MM.1S (cell line): ENCODE measurements at regions not wholly inside any gene's neighbourhood (a gene's known extent, or its start where the extent isn't known, plus 50 kb on each side); places are given as distances from the start of the nearest gene placed in this dataset.

ENCODE experiments used
- CTCF ChIP-seq: fragments of 300-600 bp; sonication (generic); IDR thresholded peaks from 2 replicates; pipeline ENCODE4 v1.5.1; 2016; ENCODE audit warnings: antibody characterized with exemption, low read length, mixed read lengths
- EZH2 ChIP-seq: fragments of 300-600 bp; sonication (generic); optimal IDR thresholded peaks from 2 replicates; pipeline ENCODE3; 2017; ENCODE audit warnings: low read depth, mild to moderate bottlenecking, antibody characterized with exemption, low read length, mixed read lengths
- EZH2phosphoT487 ChIP-seq: fragments of 300-600 bp; sonication (generic); IDR thresholded peaks from 2 replicates; pipeline ENCODE4 v1.6.1; 2018; ENCODE audit warnings: antibody characterized with exemption, low read length

GRCh38 chr11:28412029-28412428 is 303.8 kb downstream of the METTL15 start:
- TF ChIP-seq CTCF (no peak), EZH2 (no peak), EZH2phosphoT487 (no peak)
